ENCODE measurements at regions not wholly inside any gene's neighbourhood (a gene's known extent, or its start where the extent isn't known, plus 50 kb on each side); places are given as distances from the start of the nearest gene placed in this dataset.

DNA sequence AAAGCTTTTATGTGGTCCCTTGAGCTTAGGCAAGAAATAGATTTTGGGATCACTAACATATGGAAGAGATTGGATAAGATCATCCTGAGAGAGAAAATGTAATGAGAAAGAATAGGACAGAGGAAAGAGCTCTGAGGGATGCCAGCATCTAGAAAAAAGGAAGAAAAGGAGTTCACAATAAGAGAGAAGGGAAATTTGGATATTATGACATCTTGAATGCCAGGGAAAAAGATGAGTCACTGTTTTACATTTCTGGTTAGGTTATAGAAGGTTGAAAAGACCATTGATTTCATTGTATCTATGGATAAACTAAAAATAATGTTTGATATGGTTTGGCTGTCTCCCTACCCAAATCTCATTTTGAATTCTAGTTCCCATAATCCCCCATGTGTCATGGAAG lies 208.5 kb downstream of the MAD2L1 start:
- Histone ChIP-seq H3K27me3 (no peaks in the 10 kb centered on the region), H3K4me1 (peaks cover 5% of the 10 kb centered on the region), H3K27ac (no peak overlapping the region), H3K36me3 (ENCODE audit: low read depth, missing control alignments) (no peaks in the 10 kb centered on the region), H3K9me3 (no peaks in the 10 kb centered on the region), H3K4me3 (no peak overlapping the region)
- no peak for TF ChIP-seq POLR2A (IDR thresholded peaks at IDR 0.05)
- TF ChIP-seq, protein P1, sequence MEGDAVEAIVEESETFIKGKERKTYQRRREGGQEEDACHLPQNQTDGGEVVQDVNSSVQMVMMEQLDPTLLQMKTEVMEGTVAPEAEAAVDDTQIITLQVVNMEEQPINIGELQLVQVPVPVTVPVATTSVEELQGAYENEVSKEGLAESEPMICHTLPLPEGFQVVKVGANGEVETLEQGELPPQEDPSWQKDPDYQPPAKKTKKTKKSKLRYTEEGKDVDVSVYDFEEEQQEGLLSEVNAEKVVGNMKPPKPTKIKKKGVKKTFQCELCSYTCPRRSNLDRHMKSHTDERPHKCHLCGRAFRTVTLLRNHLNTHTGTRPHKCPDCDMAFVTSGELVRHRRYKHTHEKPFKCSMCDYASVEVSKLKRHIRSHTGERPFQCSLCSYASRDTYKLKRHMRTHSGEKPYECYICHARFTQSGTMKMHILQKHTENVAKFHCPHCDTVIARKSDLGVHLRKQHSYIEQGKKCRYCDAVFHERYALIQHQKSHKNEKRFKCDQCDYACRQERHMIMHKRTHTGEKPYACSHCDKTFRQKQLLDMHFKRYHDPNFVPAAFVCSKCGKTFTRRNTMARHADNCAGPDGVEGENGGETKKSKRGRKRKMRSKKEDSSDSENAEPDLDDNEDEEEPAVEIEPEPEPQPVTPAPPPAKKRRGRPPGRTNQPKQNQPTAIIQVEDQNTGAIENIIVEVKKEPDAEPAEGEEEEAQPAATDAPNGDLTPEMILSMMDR (IDR thresholded peaks at IDR 0.05) = no peak
- DNase-seq = no peak
- intact Hi-C loops (cut with DNase I; ENCODE audit: low total_unique reads) = no loop called here

DNA sequence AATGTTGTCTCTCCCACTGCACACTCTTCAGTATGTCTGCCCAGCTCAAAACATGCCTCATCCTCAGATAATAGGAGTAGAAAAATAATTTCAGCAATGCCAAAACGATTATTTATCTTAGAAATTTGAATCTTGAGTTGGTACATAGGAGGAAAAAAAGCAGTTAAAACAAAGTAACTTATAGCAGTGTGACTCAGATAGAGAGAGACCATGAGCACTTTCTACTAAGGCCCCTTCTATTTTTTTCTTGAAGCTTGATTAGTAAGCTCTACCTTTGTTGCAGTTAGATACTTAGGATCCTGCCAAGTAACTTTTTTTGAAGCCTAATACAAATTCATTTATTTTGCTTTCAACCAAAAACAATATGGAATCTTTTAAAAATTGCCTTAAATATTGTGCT lies 212.3 kb downstream of the MAD2L1 start:
- intact Hi-C loops (cut with DNase I; ENCODE audit: low total_unique reads) = no loop called here
- H3K27ac ChIP-seq = no peak overlapping the region
- no peaks in the 10 kb centered on the region for H3K4me1 ChIP-seq
- H3K4me3 ChIP-seq = no peak overlapping the region
- no peaks in the 10 kb centered on the region for H3K36me3 ChIP-seq (ENCODE audit: low read depth, missing control alignments)
- H3K9me3 ChIP-seq = no peaks in the 10 kb centered on the region
- H3K27me3 ChIP-seq = no peaks in the 10 kb centered on the region
- TF ChIP-seq, protein P1 (IDR thresholded peaks at IDR 0.05) = no peak
- 32 to 46% methylated on average over 1 of the region's 1 CpG for WGBS, 2 donors
- DNase-seq = no peak

DNA sequence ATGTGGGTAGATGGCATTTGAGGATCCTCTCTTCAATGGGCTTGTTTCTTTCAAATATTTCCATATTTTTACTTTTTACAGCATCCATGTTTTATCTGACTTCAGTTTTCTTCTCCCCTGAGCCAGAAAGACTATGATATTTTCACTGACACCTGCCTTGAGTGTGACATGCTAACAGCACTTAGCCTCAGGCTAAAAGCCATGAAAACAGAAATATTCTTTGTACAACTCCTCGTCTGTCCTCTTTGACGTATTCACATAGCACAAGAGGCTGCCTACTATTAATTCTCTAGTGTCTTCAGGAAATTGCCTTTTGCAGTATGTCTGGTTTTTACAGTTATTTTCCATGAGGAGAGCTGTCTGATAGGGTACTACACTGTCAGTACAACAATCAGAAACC lies 215.0 kb downstream of the MAD2L1 start:
- intact Hi-C loops (cut with DNase I; ENCODE audit: low total_unique reads) = no loop called here
- H3K9me3 ChIP-seq = no peaks in the 10 kb centered on the region
- DNase-seq = no peak
- 83 to 97% methylated on average over 2 of the region's 2 CpGs for WGBS, 2 donors
- no peak overlapping the region for H3K27ac ChIP-seq
- H3K27me3 ChIP-seq = no peaks in the 10 kb centered on the region
- H3K4me1 ChIP-seq = no peaks in the 10 kb centered on the region
- H3K4me3 ChIP-seq = no peak overlapping the region
- TF ChIP-seq POLR2A (IDR thresholded peaks at IDR 0.05) = no peak
- TF ChIP-seq, protein P1 (IDR thresholded peaks at IDR 0.05) = no peak
- no peaks in the 10 kb centered on the region for H3K36me3 ChIP-seq (ENCODE audit: low read depth, missing control alignments)

DNA sequence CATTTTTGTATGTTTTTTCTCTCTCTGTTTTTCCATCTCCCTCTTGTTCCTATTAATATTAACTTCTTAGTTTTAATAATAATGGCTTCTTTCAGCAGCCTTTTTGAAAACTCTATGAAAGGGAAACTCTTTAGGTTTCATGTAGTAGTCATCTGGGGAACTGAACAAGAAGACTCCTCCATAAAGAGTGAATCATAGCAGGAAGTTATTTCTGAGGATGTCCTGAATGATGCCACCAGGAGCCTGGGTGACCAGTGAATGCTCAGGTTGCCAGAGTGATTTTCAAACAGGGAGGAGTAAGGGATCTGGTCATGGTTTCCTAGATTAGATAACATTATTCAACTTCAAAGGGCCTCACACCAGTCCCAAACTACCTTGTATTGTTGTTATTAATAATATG lies 212.8 kb upstream of the PDE5A start:
- H3K27ac ChIP-seq = no peak overlapping the region
- H3K9me3 ChIP-seq = no peaks in the 10 kb centered on the region
- H3K4me1 ChIP-seq = no peaks in the 10 kb centered on the region
- intact Hi-C loops (cut with DNase I; ENCODE audit: low total_unique reads) = no loop called here
- H3K27me3 ChIP-seq = no peaks in the 10 kb centered on the region
- H3K36me3 ChIP-seq (ENCODE audit: low read depth, missing control alignments) = no peaks in the 10 kb centered on the region
- no peak for DNase-seq
- TF ChIP-seq, protein P1 (IDR thresholded peaks at IDR 0.05) = no peak
- H3K4me3 ChIP-seq = no peak overlapping the region

DNA sequence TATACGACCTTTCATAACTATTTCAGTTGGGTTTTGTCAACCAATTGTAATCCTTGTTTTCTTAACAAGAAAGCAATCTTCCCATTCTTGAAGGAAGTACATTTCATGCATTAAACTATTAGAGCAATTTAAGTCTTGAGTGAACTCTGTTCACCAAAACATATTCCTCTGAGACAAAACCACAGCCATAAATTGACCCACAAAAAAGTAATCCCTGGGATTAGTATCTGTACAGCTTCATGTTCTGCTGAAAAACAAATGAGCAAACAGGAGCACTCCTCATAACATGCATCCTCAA lies 207.0 kb upstream of the PDE5A start:
- Histone ChIP-seq H3K4me1 (no peaks in the 10 kb centered on the region), H3K36me3 (ENCODE audit: low read depth, missing control alignments) (no peaks in the 10 kb centered on the region), H3K27ac (no peak overlapping the region), H3K4me3 (no peak overlapping the region), H3K9me3 (no peaks in the 10 kb centered on the region), H3K27me3 (no peaks in the 10 kb centered on the region)
- DNase-seq = no peak
- TF ChIP-seq, protein P1 (IDR thresholded peaks at IDR 0.05) = no peak
- TF ChIP-seq POLR2A (IDR thresholded peaks at IDR 0.05) = no peak
- WGBS, 2 donors = 53 to 57% methylated on average over 1 of the region's 1 CpG
- intact Hi-C loops (cut with DNase I; ENCODE audit: low total_unique reads) = no loop called here

Data from testis (tissue), 2 donors.